ENCODE measurements at regions not wholly inside any gene's neighbourhood (a gene's known extent, or its start where the extent isn't known, plus 50 kb on each side); places are given as distances from the start of the nearest gene placed in this dataset.

DNA sequence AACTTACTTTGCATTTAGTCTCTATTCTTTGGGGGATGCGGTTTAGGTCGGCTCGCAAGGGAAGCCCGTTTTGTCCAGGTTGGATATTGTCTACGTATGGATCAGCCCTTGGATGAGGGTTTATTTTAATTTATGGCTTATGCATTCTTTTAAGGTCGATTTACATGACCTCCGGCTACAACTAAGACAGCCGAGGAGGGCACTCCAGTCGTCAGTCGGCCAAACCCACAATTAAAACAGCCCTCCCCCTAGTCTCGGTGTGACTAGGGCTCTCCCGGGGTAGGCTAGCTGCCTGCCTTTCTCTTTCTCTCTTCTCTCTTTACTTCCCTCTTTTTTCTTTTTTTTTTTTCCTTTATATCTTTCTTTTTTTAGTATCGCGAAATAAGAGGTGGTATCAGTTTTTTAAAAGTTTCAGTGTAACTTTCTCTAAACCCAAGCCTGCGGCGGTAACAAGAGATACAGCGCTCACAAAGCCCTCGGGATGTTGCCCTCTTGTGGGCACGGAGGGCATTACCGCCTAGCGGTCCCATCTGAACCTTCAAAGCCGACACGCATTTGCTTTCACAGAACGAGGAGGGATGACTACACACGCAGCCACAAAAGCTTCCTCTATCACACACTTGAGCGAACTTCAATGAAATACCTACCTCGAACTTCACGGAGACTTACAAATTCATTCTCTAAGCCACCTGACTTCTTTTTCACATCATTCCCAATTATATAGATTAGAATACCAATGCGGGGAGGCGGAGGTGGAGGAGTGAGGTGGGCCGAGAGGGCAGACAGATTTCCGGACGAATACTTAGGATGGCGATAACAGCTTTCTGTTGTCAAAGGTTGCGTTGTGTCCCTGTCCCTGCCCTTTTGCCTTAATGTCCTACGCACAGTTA, 132.3 kb upstream of the C11orf58 start:
- TF ChIP-seq POLR2A (IDR thresholded peaks at IDR 0.05; ENCODE audit: low read depth, low read length) (no peak), POLR2AphosphoS5 (IDR thresholded peaks at IDR 0.05; ENCODE audit: low read depth, low read length) (no peak), POU2F2 (IDR thresholded peaks at IDR 0.05; ENCODE audit: low read depth, low read length) (no peak)
